ENCODE measurements at regions not wholly inside any gene's neighbourhood (a gene's known extent, or its start where the extent isn't known, plus 50 kb on each side); places are given as distances from the start of the nearest gene placed in this dataset.

- Histone ChIP-seq H3K4me3 (no peak overlapping the region), H3K4me1 (peaks cover 0 to 56% (median 0%) of the 10 kb centered on the region in 9 donors), H3K36me3 (no peaks in the 10 kb centered on the region), H3K27me3 (no peaks in the 10 kb centered on the region), H3K27ac (no peak overlapping the region), H3K9me3 (no peaks in the 10 kb centered on the region)
- no peak for TF ChIP-seq CTCF (IDR thresholded peaks at IDR 0.05)
- DNase-seq = no peak
- intact Hi-C loops (cut with DNase I) = no loop called here
- ATAC-seq = no peak
- 86 to 91% methylated on average over 3 of the region's 3 CpGs for WGBS, 2 donors
These were observed 143.0 kb upstream of the TNFAIP3 start for GRCh38 chr6:137724018-137724403.

GRCh38 chr6:137724495-137725211, 142.4 kb upstream of the TNFAIP3 start:
- ATAC-seq (peak in 7 of 8 donors; percentile 49 to 80 (median 62)), DNase-seq (peak; percentile 37)
- Histone ChIP-seq H3K27me3 (no peaks in the 10 kb centered on the region), H3K4me1 (peaks cover 0 to 63% (median 0%) of the 10 kb centered on the region in 9 donors), H3K36me3 (no peaks in the 10 kb centered on the region), H3K27ac (peak overlapping the region in 1 of 10 donors; percentile 54), H3K9me3 (no peaks in the 10 kb centered on the region), H3K4me3 (no peak overlapping the region)
- TF ChIP-seq CTCF (IDR thresholded peaks at IDR 0.05) = no peak
- intact Hi-C loops (cut with DNase I) = no loop called here
- 64 to 81% methylated on average over 10 of the region's 10 CpGs for WGBS, 2 donors

- ATAC-seq (no peak), DNase-seq (no peak)
- intact Hi-C loops (cut with DNase I) = no loop called here
- no peak for TF ChIP-seq CTCF (IDR thresholded peaks at IDR 0.05)
- Histone ChIP-seq H3K27me3 (no peaks in the 10 kb centered on the region), H3K27ac (no peak overlapping the region), H3K36me3 (no peaks in the 10 kb centered on the region), H3K9me3 (no peaks in the 10 kb centered on the region), H3K4me3 (no peak overlapping the region), H3K4me1 (peaks cover 0 to 65% (median 0%) of the 10 kb centered on the region in 9 donors)
- 94 to 100% methylated on average over 2 of the region's 2 CpGs for WGBS, 2 donors
These were observed 141.1 kb upstream of the TNFAIP3 start for GRCh38 chr6:137725949-137726348.

GRCh38 chr6:137726582-137726981, 140.5 kb upstream of the TNFAIP3 start:
- no peak for ATAC-seq
- H3K36me3 ChIP-seq = no peaks in the 10 kb centered on the region
- no peak for DNase-seq
- H3K4me3 ChIP-seq = no peak overlapping the region
- no peaks in the 10 kb centered on the region for H3K27me3 ChIP-seq
- WGBS, 2 donors = 82 to 95% methylated on average over 1 of the region's 1 CpG
- no peak overlapping the region for H3K27ac ChIP-seq
- H3K4me1 ChIP-seq = peaks cover 0 to 69% (median 0%) of the 10 kb centered on the region in 9 donors
- H3K9me3 ChIP-seq = no peaks in the 10 kb centered on the region
- no peak for TF ChIP-seq CTCF (IDR thresholded peaks at IDR 0.05)
- intact Hi-C loops (cut with DNase I) = no loop called here

Data from heart right ventricle (tissue), 16 donors.